HG03378 (cell line): ENCODE measurements at regions not wholly inside any gene's neighbourhood (a gene's known extent, or its start where the extent isn't known, plus 50 kb on each side); places are given as distances from the start of the nearest gene placed in this dataset.

ENCODE experiments used
- ATAC-seq: cut with Tn5 transposase; IDR thresholded peaks from one replicate; pipeline ENCODE4 v1.9.1; 2021; ENCODE audit warnings: mild to moderate bottlenecking, moderate library complexity; ENCODE audit not compliant: unreplicated experiment

DNA sequence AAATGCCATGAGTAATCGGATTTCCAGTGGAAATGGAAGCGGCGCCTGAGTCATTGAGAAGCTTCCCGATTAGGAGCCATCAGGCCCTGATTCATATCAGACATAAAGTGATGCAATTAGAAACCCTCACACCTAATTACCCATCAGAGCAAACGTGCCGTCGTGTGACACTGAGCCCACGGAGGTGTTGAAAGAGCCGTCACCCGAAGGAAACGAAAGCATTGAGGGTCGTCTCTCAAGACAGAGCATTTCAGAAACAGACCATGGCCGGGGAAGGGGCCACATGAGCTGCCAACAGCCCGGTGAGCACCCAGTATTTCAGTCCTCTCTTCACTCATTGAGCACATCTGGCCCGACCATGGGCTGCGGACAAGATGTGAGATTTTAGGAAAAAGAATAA lies 829.3 kb downstream of the TBC1D22A start:
- ATAC-seq, result no peak

DNA sequence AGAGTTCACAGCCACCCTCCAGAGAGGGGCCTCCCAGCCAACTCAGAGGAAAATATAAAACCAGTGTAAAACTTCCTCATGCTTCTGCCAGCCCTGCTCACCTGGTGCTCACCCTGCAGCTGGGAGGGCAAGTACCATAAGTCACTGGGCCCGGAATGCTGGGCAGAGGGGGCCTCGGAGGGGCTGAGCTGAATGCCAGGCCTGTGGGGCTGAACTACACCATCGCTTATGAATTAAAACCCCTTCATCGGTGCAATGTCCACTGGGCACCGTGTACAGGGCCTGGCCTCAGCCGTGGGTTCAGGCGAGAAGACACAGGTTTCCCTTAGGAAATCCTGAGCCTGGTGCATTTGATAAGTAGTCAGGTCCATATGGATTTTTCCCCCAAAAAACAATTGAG lies 828.6 kb downstream of the TBC1D22A start:
- ATAC-seq, result no peak

DNA sequence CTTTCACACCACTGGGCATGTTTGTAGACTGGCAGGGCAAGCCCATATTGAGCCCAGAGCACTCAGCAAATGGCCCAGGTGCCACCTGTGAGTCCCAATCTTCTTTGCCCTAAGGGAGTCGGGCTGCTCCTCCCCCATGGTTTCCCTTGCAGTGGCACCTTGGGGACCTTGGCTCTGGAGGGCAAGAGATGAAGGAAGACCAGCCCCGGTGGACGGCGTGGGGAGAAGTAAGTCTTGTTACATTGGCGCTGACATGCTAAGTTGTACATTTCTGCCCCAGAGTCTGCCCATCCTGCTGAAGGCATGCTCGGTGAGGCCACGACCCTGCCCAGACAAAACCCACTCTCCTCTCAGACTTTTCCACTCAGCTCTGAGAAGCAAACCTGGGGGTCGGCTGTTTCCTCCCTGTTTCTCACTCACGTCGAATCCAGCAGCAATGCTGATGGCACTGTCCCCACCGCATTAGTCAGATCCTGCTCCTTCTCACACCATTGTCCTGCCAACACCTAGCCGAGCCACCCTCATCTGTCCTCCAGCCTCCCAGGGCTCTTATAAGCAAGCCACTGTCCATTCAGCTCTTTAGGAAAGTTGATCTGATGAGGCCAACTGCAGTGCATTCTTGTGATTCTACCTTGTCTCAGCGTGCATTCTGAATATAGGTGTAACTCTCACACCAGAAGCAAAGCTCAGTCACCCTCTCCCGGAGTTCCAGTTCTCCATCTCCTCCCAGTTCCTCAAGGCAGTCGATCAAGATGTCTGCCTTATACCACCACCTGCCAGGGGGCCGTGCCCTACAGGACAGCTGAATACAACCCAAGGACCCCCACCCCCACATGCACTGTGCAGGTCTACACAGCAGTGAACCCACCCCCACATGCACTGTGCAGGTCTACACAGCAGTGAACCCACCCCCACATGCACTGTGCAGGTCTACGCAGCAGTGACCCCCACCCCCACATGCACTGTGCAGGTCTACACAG lies 827.1 kb downstream of the TBC1D22A start:
- no peak for ATAC-seq

- ATAC-seq, result no peak
Observed at GRCh38 chr22:47588578-47588960, 826.1 kb downstream of the TBC1D22A start.

GRCh38 chr22:47587861-47588577 lies 825.6 kb downstream of the TBC1D22A start:
- ATAC-seq, result no peak

- no peak for ATAC-seq
Observed at GRCh38 chr22:47587361-47587760, 824.9 kb downstream of the TBC1D22A start.

DNA sequence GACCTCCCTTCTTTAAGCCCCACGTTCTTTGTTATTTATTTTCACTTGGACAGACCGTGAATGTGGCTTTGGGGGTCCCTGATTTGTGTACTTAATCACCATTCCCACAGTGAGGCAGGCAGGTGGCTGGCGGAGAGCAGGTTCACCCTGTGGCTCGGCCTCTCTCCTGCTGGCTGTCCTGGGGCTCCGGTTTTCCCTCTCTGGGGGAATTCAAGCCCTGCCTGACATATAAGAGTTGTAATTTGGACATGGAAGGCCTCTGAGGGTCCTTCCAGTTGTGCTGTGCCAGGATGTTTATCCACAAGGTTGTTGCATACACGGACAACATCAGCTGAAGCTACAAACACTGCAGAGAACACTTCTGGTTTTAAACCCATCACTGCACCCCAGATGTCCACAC lies 824.5 kb downstream of the TBC1D22A start:
- no peak for ATAC-seq

GRCh38 chr22:47586038-47586437 lies 823.6 kb downstream of the TBC1D22A start:
- ATAC-seq, result no peak

DNA sequence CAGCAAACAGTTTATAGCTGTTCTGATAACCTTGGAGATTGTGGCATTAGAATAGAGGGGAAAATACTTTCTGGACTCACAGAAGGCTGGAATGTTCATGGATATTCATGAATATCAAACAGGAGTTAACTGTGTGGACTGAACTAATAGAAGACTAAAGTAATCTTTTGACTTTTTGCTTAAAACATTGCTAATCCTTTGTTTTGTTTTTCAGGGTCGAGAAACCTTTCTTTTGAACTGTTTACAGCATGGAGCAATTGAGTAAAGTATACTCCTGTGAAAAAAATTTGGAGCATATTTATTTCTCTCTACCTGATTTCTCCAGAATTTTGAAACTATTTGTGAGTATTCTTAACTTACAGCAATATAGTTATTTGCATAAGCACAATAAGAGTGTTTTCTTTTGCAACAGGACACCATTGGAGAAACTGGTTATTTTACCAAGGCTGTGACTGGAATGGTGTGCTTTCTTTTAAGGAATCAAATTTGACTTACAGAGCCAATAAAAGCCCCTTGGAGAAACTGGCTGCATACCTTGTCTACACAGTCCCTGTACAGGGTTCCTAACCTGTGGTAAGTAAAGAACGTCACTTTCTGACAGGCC lies 821.6 kb downstream of the TBC1D22A start:
- ATAC-seq, result no peak

DNA sequence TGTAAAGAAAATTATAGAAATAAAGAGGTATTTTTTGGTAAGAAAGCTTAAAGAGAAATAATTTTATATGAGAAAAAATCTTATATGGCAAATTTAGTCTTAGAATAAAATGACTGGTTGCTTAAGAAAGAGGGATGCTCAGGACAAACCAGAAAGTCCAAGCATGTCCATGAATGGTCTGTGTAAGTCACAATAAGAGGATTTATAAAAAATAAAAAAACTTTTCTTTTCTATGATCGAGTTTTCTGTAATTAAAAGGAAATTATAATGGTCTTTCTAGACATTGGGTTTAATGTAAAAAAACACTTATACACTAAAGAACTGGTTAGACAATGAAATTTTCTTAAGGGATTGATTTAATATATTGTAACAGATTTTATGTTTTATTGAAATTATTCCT lies 819.6 kb downstream of the TBC1D22A start:
- ATAC-seq, result no peak

DNA sequence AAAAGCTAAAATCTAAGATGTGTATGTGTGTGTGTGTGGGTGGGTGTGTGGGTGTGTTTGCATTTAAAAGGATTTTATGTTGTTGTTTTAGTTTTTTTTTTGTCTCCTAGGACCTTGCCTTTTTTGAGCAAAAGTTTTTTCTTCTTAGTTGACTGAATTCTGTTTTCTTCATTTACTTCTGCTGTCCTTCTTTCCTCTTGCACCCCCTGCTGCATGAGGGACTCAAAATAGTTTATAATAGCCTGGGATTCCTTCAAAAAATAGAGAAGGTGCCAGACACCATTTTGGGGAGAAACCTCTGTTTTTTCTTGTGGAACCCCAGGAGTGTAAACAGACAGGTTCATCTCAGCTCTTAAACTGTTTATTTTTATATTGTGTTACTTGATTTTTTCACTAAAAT lies 817.7 kb downstream of the TBC1D22A start:
- no peak for ATAC-seq

DNA sequence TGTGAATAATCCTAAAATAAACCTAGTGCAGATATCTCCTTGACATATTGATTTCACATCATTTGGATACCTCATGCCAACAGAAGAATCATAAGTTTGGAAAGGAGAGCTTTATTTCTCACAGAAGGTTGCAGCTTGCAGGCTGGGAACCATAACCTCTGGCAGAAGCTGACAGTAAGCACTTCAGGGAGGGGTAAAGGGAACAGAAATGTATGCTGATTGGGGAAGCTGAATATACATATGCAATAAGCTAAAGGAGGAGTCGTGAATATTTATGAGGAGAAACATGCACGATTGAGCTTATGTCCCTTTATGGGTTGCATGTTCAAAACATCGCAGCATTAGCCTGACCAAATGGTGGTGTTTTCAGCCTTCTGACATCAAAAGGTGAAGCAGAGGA lies 814.5 kb downstream of the TBC1D22A start:
- no peak for ATAC-seq

- no peak for ATAC-seq
Observed at GRCh38 chr22:47575291-47575690, 812.8 kb downstream of the TBC1D22A start.

- ATAC-seq, result no peak
Observed at GRCh38 chr22:47574556-47574955, 812.1 kb downstream of the TBC1D22A start.

GRCh38 chr22:47573141-47573540 lies 810.7 kb downstream of the TBC1D22A start:
- ATAC-seq, result no peak

DNA sequence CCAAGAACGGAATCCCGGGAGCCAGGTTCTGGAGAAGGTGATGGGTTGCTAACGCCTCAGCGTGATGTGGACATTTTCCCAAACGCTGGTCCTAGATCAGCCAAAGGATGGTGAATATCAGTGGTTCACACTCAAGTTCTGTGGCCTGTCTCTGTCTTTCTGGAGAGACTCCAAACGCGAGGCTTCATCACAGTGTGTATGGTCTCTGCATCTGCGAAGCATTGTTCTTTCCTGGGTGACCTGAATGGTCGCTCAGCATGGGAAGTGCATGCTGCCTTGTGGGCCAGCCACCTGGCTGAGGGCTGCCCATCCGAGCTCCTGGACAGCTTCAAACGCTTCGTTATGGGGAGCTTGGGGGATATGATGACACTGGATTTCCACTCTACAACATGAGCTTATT lies 810.0 kb downstream of the TBC1D22A start:
- no peak for ATAC-seq

GRCh38 chr22:47571616-47572015 lies 809.2 kb downstream of the TBC1D22A start:
- ATAC-seq, result no peak

- ATAC-seq, result no peak
Observed at GRCh38 chr22:47570851-47571250, 808.4 kb downstream of the TBC1D22A start.

DNA sequence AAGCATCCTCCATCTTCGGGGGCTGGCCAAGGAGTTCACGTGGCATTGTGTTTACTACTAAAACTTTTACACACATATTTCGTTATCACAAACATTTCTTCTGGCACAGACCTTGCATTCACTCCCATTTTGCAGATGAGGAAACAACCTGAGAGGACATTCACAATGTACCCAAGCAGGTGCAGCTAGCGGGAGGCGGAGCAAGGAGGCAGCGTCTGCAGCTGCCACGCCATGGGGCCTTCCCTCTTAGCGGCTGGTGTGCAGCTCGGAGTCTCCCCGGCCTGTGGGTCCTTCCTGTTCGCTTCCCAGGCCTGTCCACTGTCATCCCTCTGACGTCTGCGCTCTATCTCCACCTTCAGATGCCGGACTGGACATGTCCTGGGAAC lies 807.8 kb downstream of the TBC1D22A start:
- ATAC-seq, result no peak

DNA sequence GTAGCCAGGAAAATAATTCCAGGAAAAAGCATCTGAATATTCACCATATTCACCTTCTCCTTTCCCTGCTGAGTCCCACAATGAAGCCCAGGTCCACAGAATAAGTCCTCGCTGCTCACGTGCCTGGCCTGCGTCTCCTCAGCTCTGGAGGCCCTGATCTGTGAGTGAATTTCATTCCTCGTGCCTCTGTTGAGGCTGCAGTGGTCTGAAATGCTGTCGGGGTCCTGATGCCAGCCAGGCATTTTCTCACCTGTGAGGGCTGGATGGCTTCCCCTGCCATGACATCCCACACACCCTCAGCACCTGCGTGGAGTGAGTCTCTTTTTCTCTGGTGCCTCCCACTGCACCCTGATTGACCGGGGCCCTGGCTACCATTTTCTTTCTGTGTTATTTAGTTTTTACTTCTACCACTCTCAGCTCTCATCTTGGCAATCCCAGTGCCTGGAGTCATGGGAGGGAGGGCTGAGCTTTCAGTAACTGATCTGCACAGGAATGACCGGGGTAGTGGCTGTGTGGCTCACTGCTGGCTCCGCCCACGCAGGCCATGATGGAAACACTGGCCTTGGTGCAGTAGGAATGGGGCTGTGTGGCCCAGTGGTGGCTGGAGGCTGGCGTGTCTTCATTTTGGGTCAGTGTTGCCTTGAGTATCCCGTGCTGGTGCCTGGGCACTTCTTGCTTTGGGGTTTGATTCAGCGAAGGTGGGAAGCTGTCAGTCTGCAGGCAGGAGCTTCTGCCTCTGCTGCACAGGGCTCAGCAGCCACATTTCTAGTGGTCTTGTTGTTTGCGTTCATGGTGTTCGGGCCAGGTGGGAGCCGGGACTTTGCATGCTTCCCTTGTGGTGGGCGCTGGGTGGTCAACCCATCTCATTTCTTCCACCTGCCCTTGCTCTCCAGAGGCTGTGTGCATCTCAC lies 807.2 kb downstream of the TBC1D22A start:
- no peak for ATAC-seq

GRCh38 chr22:47568700-47569099 lies 806.2 kb downstream of the TBC1D22A start:
- ATAC-seq, result no peak
